ENCODE measurements at regions not wholly inside any gene's neighbourhood (a gene's known extent, or its start where the extent isn't known, plus 50 kb on each side); places are given as distances from the start of the nearest gene placed in this dataset.
A peak's percentile ranks its signal among the peaks of the same experiment; 100 is the strongest.

GRCh38 chr13:97855570-97856303 lies 97.7 kb upstream of the IPO5 start:
- TF ChIP-seq CTCF (IDR thresholded peaks at IDR 0.05) (peak; percentile 47 to 68 (median 50)), POLR2A (IDR thresholded peaks at IDR 0.05) (no peak), EP300 (IDR thresholded peaks at IDR 0.05) (no peak)
